Glutamatergic neuron (in vitro differentiated cells): ENCODE measurements at regions not wholly inside any gene's neighbourhood (a gene's known extent, or its start where the extent isn't known, plus 50 kb on each side); places are given as distances from the start of the nearest gene placed in this dataset.

Experiments
- DNase-seq: peaks from one replicate; pipeline ENCODE4 v3.0.0; 2022
- H3K27ac Mint-ChIP-seq: one replicate; pipeline ENCODE4 v1.8.0; 2020; ENCODE audit warnings: mild to moderate bottlenecking, mixed read lengths, inconsistent platforms; ENCODE audit not compliant: unreplicated experiment
- H3K27me3 Mint-ChIP-seq: one replicate; pipeline ENCODE4 v1.8.0; 2020; ENCODE audit warnings: mild to moderate bottlenecking, moderate library complexity, mixed read lengths, inconsistent platforms; ENCODE audit not compliant: unreplicated experiment
- H3K36me3 Mint-ChIP-seq: one replicate; pipeline ENCODE4 v1.8.0; 2020; ENCODE audit warnings: mild to moderate bottlenecking, mixed read lengths, inconsistent platforms; ENCODE audit not compliant: unreplicated experiment
- H3K4me1 Mint-ChIP-seq: one replicate; pipeline ENCODE4 v1.8.0; 2020; ENCODE audit warnings: mild to moderate bottlenecking, low read depth, mixed read lengths, inconsistent platforms; ENCODE audit not compliant: unreplicated experiment
- H3K4me3 Mint-ChIP-seq: one replicate; pipeline ENCODE4 v1.8.0; 2020; ENCODE audit warnings: mild to moderate bottlenecking, mixed read lengths, inconsistent platforms; ENCODE audit not compliant: unreplicated experiment
- H3K9me3 Mint-ChIP-seq: one replicate; pipeline ENCODE4 v1.8.0; 2020; ENCODE audit warnings: mild to moderate bottlenecking, moderate library complexity, mixed read lengths, inconsistent platforms; ENCODE audit not compliant: unreplicated experiment
- CTCF ChIP-seq: fragments of 200-600 bp; sonication (generic); IDR thresholded peaks from one replicate; pipeline ENCODE4 v1.5.0; 2021; ENCODE audit not compliant: partially characterized antibody, unreplicated experiment

- Mint-ChIP-seq H3K4me1 (peaks cover 5% of the 10 kb centered on the region), H3K9me3 (peaks cover 1% of the 10 kb centered on the region), H3K36me3 (no peaks in the 10 kb centered on the region), H3K27me3 (peaks cover 4% of the 10 kb centered on the region), H3K27ac (no peak overlapping the region), H3K4me3 (no peak overlapping the region)
- no peak for DNase-seq
- no peak for TF ChIP-seq CTCF
Measured at GRCh38 chr6:53974941-53975340, 136.3 kb upstream of the MLIP start.

GRCh38 chr6:53975941-53976615 lies 135.2 kb upstream of the MLIP start:
- DNase-seq = no peak
- H3K4me1 Mint-ChIP-seq = peaks cover 5% of the 10 kb centered on the region
- peaks cover 1% of the 10 kb centered on the region for H3K9me3 Mint-ChIP-seq
- no peak overlapping the region for H3K27ac Mint-ChIP-seq
- H3K4me3 Mint-ChIP-seq = no peak overlapping the region
- H3K36me3 Mint-ChIP-seq = no peaks in the 10 kb centered on the region
- no peak for TF ChIP-seq CTCF
- peaks cover 4% of the 10 kb centered on the region for H3K27me3 Mint-ChIP-seq

GRCh38 chr6:53977551-53977950 lies 133.7 kb upstream of the MLIP start:
- Mint-ChIP-seq H3K4me1 (no peaks in the 10 kb centered on the region), H3K27me3 (peaks cover 2% of the 10 kb centered on the region), H3K36me3 (no peaks in the 10 kb centered on the region), H3K9me3 (no peaks in the 10 kb centered on the region), H3K4me3 (no peak overlapping the region), H3K27ac (no peak overlapping the region)
- no peak for DNase-seq
- no peak for TF ChIP-seq CTCF

- no peak overlapping the region for H3K27ac Mint-ChIP-seq
- H3K36me3 Mint-ChIP-seq = no peaks in the 10 kb centered on the region
- no peaks in the 10 kb centered on the region for H3K4me1 Mint-ChIP-seq
- no peaks in the 10 kb centered on the region for H3K9me3 Mint-ChIP-seq
- no peak for DNase-seq
- TF ChIP-seq CTCF = peak; percentile 95
- H3K4me3 Mint-ChIP-seq = no peak overlapping the region
- peaks cover 2% of the 10 kb centered on the region for H3K27me3 Mint-ChIP-seq
Measured at GRCh38 chr6:53979468-53980067, 131.7 kb upstream of the MLIP start.

DNA sequence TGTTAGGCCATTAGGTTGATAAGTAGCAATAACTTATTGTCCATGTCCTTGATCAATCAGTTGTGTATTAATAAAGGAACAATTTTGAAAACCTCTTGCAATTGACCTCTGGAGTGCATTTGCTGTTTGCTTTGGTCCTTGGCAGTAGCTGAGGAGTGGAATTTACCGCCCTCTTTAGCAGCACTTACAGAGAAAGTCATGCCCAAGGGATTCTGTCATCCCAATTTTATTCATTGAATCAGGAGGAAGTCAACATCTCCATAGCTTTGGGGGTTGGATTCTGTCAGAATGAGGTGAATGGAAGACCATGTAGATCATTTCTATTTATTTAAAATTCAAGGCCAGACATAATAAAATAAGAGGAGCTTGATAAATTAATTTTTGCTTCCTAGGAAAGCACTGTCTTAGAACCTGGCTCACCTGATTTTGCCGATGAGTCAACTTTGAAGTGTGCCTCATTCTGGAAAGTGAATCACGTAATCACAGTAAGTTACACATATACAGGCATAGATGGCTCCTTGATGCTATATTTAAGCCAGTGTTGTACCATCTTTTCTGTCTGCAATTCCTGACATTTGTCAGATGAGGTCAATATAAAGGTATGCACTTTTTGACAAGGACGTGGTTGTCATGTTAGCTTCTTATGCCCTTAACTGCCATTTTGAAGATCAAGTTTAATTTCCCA lies 128.7 kb upstream of the MLIP start:
- Mint-ChIP-seq H3K4me1 (peaks cover 9% of the 10 kb centered on the region), H3K4me3 (no peak overlapping the region), H3K9me3 (no peaks in the 10 kb centered on the region), H3K27me3 (peaks cover 1% of the 10 kb centered on the region), H3K27ac (no peak overlapping the region), H3K36me3 (no peaks in the 10 kb centered on the region)
- no peak for DNase-seq
- TF ChIP-seq CTCF = no peak
